ENCODE measurements at regions not wholly inside any gene's neighbourhood (a gene's known extent, or its start where the extent isn't known, plus 50 kb on each side); places are given as distances from the start of the nearest gene placed in this dataset.

- FAIRE-seq (no peak), DNase-seq (no peak)
- Histone ChIP-seq H3K27me3 (ENCODE audit: control insufficient read depth in 3 of 3, insufficient read depth in 3 of 3, low read length in 3 of 3) (no peaks in the 10 kb centered on the region), H3K9me3 (ENCODE audit: control insufficient read depth in 2 of 2, insufficient read depth in 1 of 2, low read depth in 1 of 2, low read length in 1 of 2) (no peaks in the 10 kb centered on the region), H3K36me3 (ENCODE audit: control insufficient read depth in 3 of 3, insufficient read depth in 2 of 3, low read depth in 1 of 3, low read length in 3 of 3) (no peaks in the 10 kb centered on the region), H3K27ac (ENCODE audit: low read depth in 1 of 3, low read length in 2 of 3) (no peak overlapping the region), H3K4me3 (ENCODE audit: low read depth in 1 of 3, low read length in 3 of 3) (no peak overlapping the region), H3K4me1 (ENCODE audit: control insufficient read depth in 3 of 3, insufficient read depth in 2 of 3, low read depth in 1 of 3, low read length in 2 of 3) (no peaks in the 10 kb centered on the region)
- WGBS, 3 donors, result 81 to 91% (median 85%) methylated on average over 3 of the region's 3 CpGs
Measured at GRCh38 chr9:86839522-86839921, 107.8 kb downstream of the GAS1 start.

GRCh38 chr9:86838519-86839497 is 108.5 kb downstream of the GAS1 start:
- no peaks in the 10 kb centered on the region for H3K9me3 ChIP-seq (ENCODE audit: control insufficient read depth in 2 of 2, insufficient read depth in 1 of 2, low read depth in 1 of 2, low read length in 1 of 2)
- no peak for DNase-seq
- no peak overlapping the region for H3K4me3 ChIP-seq (ENCODE audit: low read depth in 1 of 3, low read length in 3 of 3)
- WGBS, 3 donors, result 72 to 89% (median 85%) methylated on average over 17 of the region's 17 CpGs
- H3K27me3 ChIP-seq (ENCODE audit: control insufficient read depth in 3 of 3, insufficient read depth in 3 of 3, low read length in 3 of 3), result no peaks in the 10 kb centered on the region
- no peaks in the 10 kb centered on the region for H3K36me3 ChIP-seq (ENCODE audit: control insufficient read depth in 3 of 3, insufficient read depth in 2 of 3, low read depth in 1 of 3, low read length in 3 of 3)
- H3K27ac ChIP-seq (ENCODE audit: low read depth in 1 of 3, low read length in 2 of 3), result no peak overlapping the region
- no peaks in the 10 kb centered on the region for H3K4me1 ChIP-seq (ENCODE audit: control insufficient read depth in 3 of 3, insufficient read depth in 2 of 3, low read depth in 1 of 3, low read length in 2 of 3)
- no peak for FAIRE-seq

GRCh38 chr9:86837345-86837744 is 110.0 kb downstream of the GAS1 start:
- Histone ChIP-seq H3K27ac (ENCODE audit: low read depth in 1 of 3, low read length in 2 of 3) (no peak overlapping the region), H3K36me3 (ENCODE audit: control insufficient read depth in 3 of 3, insufficient read depth in 2 of 3, low read depth in 1 of 3, low read length in 3 of 3) (no peaks in the 10 kb centered on the region), H3K9me3 (ENCODE audit: control insufficient read depth in 2 of 2, insufficient read depth in 1 of 2, low read depth in 1 of 2, low read length in 1 of 2) (no peaks in the 10 kb centered on the region), H3K4me1 (ENCODE audit: control insufficient read depth in 3 of 3, insufficient read depth in 2 of 3, low read depth in 1 of 3, low read length in 2 of 3) (no peaks in the 10 kb centered on the region), H3K4me3 (ENCODE audit: low read depth in 1 of 3, low read length in 3 of 3) (no peak overlapping the region), H3K27me3 (ENCODE audit: control insufficient read depth in 3 of 3, insufficient read depth in 3 of 3, low read length in 3 of 3) (no peaks in the 10 kb centered on the region)
- DNase-seq (no peak), FAIRE-seq (no peak)
- WGBS, 3 donors, result 75 to 90% (median 89%) methylated on average over 4 of the region's 4 CpGs

- Histone ChIP-seq H3K9me3 (ENCODE audit: control insufficient read depth in 2 of 2, insufficient read depth in 1 of 2, low read depth in 1 of 2, low read length in 1 of 2) (no peaks in the 10 kb centered on the region), H3K27me3 (ENCODE audit: control insufficient read depth in 3 of 3, insufficient read depth in 3 of 3, low read length in 3 of 3) (no peaks in the 10 kb centered on the region), H3K4me3 (ENCODE audit: low read depth in 1 of 3, low read length in 3 of 3) (no peak overlapping the region), H3K36me3 (ENCODE audit: control insufficient read depth in 3 of 3, insufficient read depth in 2 of 3, low read depth in 1 of 3, low read length in 3 of 3) (no peaks in the 10 kb centered on the region), H3K27ac (ENCODE audit: low read depth in 1 of 3, low read length in 2 of 3) (no peak overlapping the region), H3K4me1 (ENCODE audit: control insufficient read depth in 3 of 3, insufficient read depth in 2 of 3, low read depth in 1 of 3, low read length in 2 of 3) (no peaks in the 10 kb centered on the region)
- WGBS, 3 donors, result 78 to 85% (median 81%) methylated on average over 5 of the region's 5 CpGs
- no peak for DNase-seq
- FAIRE-seq, result no peak
Measured at GRCh38 chr9:86836797-86837196, 110.5 kb downstream of the GAS1 start.

DNA sequence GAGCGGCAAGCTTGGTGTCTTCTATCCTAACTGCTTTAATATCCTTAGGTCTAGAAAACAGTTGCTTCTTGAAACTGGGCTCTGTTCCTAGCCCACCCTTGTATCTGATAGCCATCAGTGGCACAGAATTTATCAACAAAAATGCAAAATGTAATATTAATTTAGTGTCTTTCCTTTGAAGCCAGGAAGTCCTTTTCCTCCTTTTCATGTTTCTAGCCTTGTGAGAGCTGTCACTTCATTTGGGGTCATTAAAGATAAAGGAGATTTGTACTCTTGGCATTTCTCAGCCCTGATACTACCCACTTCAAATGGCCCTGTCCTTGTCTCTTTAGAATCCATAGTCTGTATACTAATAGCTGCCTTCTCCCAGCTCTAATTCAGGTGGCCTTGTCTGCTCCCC is 111.0 kb downstream of the GAS1 start:
- Histone ChIP-seq H3K27ac (ENCODE audit: low read depth in 1 of 3, low read length in 2 of 3) (no peak overlapping the region), H3K4me1 (ENCODE audit: control insufficient read depth in 3 of 3, insufficient read depth in 2 of 3, low read depth in 1 of 3, low read length in 2 of 3) (no peaks in the 10 kb centered on the region), H3K4me3 (ENCODE audit: low read depth in 1 of 3, low read length in 3 of 3) (no peak overlapping the region), H3K36me3 (ENCODE audit: control insufficient read depth in 3 of 3, insufficient read depth in 2 of 3, low read depth in 1 of 3, low read length in 3 of 3) (no peaks in the 10 kb centered on the region), H3K27me3 (ENCODE audit: control insufficient read depth in 3 of 3, insufficient read depth in 3 of 3, low read length in 3 of 3) (no peaks in the 10 kb centered on the region), H3K9me3 (ENCODE audit: control insufficient read depth in 2 of 2, insufficient read depth in 1 of 2, low read depth in 1 of 2, low read length in 1 of 2) (no peaks in the 10 kb centered on the region)
- FAIRE-seq (no peak), DNase-seq (no peak)
- WGBS, 3 donors, result 95 to 100% (median 100%) methylated on average over 1 of the region's 1 CpG

DNA sequence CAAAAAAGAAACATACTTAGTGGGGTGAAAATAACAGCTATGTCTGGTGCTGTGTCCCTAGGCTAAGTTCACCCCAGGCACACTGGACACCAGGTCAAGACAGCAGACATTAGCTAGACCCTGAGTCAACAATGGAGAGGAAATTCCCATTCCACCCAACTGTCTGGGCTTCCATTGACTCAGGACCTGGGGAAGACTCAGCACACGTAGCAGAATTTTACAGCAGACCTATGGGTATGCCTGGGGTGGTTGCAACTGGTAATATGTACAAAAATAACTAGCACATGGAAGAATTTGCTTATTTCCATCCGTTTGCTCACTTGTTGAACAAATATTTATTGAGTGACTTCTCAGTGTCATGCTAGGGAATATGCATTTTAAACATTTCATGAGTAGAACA is 117.0 kb downstream of the GAS1 start:
- DNase-seq (no peak), FAIRE-seq (no peak)
- Histone ChIP-seq H3K4me1 (ENCODE audit: control insufficient read depth in 3 of 3, insufficient read depth in 2 of 3, low read depth in 1 of 3, low read length in 2 of 3) (no peaks in the 10 kb centered on the region), H3K4me3 (ENCODE audit: low read depth in 1 of 3, low read length in 3 of 3) (no peak overlapping the region), H3K27me3 (ENCODE audit: control insufficient read depth in 3 of 3, insufficient read depth in 3 of 3, low read length in 3 of 3) (peaks cover 0 to 3% (median 0%) of the 10 kb centered on the region in 3 donors), H3K9me3 (ENCODE audit: control insufficient read depth in 2 of 2, insufficient read depth in 1 of 2, low read depth in 1 of 2, low read length in 1 of 2) (no peaks in the 10 kb centered on the region), H3K27ac (ENCODE audit: low read depth in 1 of 3, low read length in 2 of 3) (no peak overlapping the region), H3K36me3 (ENCODE audit: control insufficient read depth in 3 of 3, insufficient read depth in 2 of 3, low read depth in 1 of 3, low read length in 3 of 3) (no peaks in the 10 kb centered on the region)
- 49 to 62% (median 51%) methylated on average over 2 of the region's 2 CpGs for WGBS, 3 donors

DNA sequence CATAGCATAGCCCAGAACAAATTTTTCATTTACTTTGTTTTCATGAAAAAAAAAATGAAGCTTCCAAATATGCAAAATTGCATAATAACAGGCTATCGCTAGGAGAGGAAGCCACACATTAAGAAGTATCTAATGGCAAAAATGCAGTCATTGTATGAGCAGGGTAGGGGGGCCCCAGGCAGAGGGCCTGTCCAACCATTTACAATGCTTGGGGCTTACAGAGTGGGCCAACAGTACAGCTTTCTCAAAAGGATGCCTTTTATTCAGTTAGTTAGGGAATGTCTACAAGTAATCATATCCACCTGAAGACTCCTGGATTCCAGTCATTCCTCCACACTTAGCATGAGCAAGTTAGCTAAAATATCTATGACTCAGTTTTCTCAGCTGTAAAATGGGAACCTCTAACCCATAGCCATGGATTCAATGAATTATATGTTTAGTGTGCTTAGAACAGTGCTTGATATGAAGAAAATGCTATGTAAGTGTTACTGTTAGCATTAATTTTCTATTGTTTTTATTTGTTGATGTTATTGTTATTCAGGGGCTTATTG is 117.7 kb downstream of the GAS1 start:
- Histone ChIP-seq H3K27me3 (ENCODE audit: control insufficient read depth in 3 of 3, insufficient read depth in 3 of 3, low read length in 3 of 3) (peaks cover 0 to 3% (median 2%) of the 10 kb centered on the region in 3 donors), H3K27ac (ENCODE audit: low read depth in 1 of 3, low read length in 2 of 3) (no peak overlapping the region), H3K4me3 (ENCODE audit: low read depth in 1 of 3, low read length in 3 of 3) (no peak overlapping the region), H3K36me3 (ENCODE audit: control insufficient read depth in 3 of 3, insufficient read depth in 2 of 3, low read depth in 1 of 3, low read length in 3 of 3) (no peaks in the 10 kb centered on the region), H3K9me3 (ENCODE audit: control insufficient read depth in 2 of 2, insufficient read depth in 1 of 2, low read depth in 1 of 2, low read length in 1 of 2) (peaks cover 0 to 6% of the 10 kb centered on the region in 2 donors), H3K4me1 (ENCODE audit: control insufficient read depth in 3 of 3, insufficient read depth in 2 of 3, low read depth in 1 of 3, low read length in 2 of 3) (no peaks in the 10 kb centered on the region)
- 85 to 97% (median 97%) methylated on average over 1 of the region's 1 CpG for WGBS, 3 donors
- FAIRE-seq (no peak), DNase-seq (no peak)

DNA sequence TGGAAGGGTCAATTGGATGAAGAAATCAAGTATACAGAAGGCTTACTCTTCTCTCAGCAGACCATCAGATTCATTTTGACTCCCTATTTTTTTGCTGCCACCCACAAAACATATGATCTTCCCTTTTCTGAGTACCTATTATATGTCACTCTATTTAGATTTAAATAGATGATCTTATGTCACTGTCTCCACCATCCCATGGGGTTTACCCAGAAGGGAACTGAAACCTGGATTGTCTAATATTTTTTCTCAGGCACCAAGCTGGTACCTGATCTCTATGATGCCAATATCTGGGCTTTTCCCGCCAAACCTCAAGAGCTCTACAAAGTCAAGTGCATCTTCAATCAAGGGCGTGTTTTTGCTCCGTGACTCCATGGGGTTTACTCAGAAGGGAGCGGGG is 118.7 kb downstream of the GAS1 start:
- peaks cover 0 to 3% (median 2%) of the 10 kb centered on the region in 3 donors for H3K27me3 ChIP-seq (ENCODE audit: control insufficient read depth in 3 of 3, insufficient read depth in 3 of 3, low read length in 3 of 3)
- H3K4me1 ChIP-seq (ENCODE audit: control insufficient read depth in 3 of 3, insufficient read depth in 2 of 3, low read depth in 1 of 3, low read length in 2 of 3), result no peaks in the 10 kb centered on the region
- peaks cover 0 to 6% of the 10 kb centered on the region in 2 donors for H3K9me3 ChIP-seq (ENCODE audit: control insufficient read depth in 2 of 2, insufficient read depth in 1 of 2, low read depth in 1 of 2, low read length in 1 of 2)
- no peak overlapping the region for H3K4me3 ChIP-seq (ENCODE audit: low read depth in 1 of 3, low read length in 3 of 3)
- H3K36me3 ChIP-seq (ENCODE audit: control insufficient read depth in 3 of 3, insufficient read depth in 2 of 3, low read depth in 1 of 3, low read length in 3 of 3), result no peaks in the 10 kb centered on the region
- no peak overlapping the region for H3K27ac ChIP-seq (ENCODE audit: low read depth in 1 of 3, low read length in 2 of 3)
- WGBS, 3 donors, result 81 to 90% (median 86%) methylated on average over 4 of the region's 4 CpGs
- DNase-seq (no peak), FAIRE-seq (no peak)

Data from small intestine (tissue), 7 donors.